Cardiac muscle cell (in vitro differentiated cells and primary cell): ENCODE measurements at regions not wholly inside any gene's neighbourhood (a gene's known extent, or its start where the extent isn't known, plus 50 kb on each side); places are given as distances from the start of the nearest gene placed in this dataset.
A peak's percentile ranks its signal among the peaks of the same experiment; 100 is the strongest.

ENCODE experiments used
- DNase-seq, 2 donors: peaks; one replicate each; pipeline versions ENCODE4 v3.0.0 to v3.0.0-alpha.2; 2010 to 2017; ENCODE audit warnings: low read depth in 1 of 2, low spot score in 1 of 2
- H3K27ac ChIP-seq: fragments of 200-600 bp; sonication (generic); 2 replicates; pipeline ENCODE4 v1.5.1; 2016
- H3K27me3 ChIP-seq: fragments of 200-600 bp; sonication (generic); 2 replicates; pipeline ENCODE4 v1.6.0; 2016; ENCODE audit warnings: control low read depth
- H3K36me3 ChIP-seq: fragments of 200-600 bp; sonication (generic); 2 replicates; pipeline ENCODE4 v1.5.1; 2016; ENCODE audit warnings: control low read depth
- H3K4me1 ChIP-seq: fragments of 200-600 bp; sonication (generic); 2 replicates; pipeline ENCODE4 v1.8.1; 2017; ENCODE audit warnings: low read depth, mild to moderate bottlenecking, mixed run types
- H3K4me3 ChIP-seq: fragments of 200-600 bp; sonication (generic); 2 replicates; pipeline ENCODE4 v1.5.1; 2016; ENCODE audit warnings: mild to moderate bottlenecking
- H3K9me3 ChIP-seq: fragments of 200-600 bp; sonication (generic); 2 replicates; pipeline ENCODE4 v1.5.1; 2017; ENCODE audit warnings: low read depth, mild to moderate bottlenecking, control low read depth
- TF ChIP-seq, protein P1 (sequence below): IDR thresholded peaks from 2 replicates; pipeline ENCODE4 v1.5.1; 2012; ENCODE audit warnings: low read depth, mild to moderate bottlenecking, low read length

DNA sequence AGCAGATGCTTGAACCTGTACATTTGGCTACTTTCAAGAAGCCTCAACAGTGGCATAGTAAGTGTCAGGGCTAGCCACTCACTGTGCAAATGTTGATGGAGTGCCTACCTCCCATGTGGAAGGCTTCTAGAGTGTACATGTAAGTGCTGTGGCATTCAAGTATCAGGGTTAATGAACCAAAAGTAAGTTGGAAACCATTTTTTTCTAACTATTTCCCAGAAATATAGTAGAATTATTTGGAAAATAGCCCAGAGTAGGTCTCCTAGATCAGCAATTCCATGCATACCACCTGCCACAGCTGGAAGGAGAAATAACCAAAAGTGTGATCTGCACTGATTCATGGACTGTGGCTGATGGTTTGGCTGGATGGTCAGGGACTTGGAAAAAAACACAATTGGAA, 53.3 kb downstream of the FOXD1 start:
- H3K27ac ChIP-seq = no peak overlapping the region
- H3K36me3 ChIP-seq = no peaks in the 10 kb centered on the region
- no peaks in the 10 kb centered on the region for H3K27me3 ChIP-seq
- H3K9me3 ChIP-seq = no peaks in the 10 kb centered on the region
- H3K4me1 ChIP-seq = no peaks in the 10 kb centered on the region
- DNase-seq = no peak
- no peak overlapping the region for H3K4me3 ChIP-seq
- TF ChIP-seq, protein P1, sequence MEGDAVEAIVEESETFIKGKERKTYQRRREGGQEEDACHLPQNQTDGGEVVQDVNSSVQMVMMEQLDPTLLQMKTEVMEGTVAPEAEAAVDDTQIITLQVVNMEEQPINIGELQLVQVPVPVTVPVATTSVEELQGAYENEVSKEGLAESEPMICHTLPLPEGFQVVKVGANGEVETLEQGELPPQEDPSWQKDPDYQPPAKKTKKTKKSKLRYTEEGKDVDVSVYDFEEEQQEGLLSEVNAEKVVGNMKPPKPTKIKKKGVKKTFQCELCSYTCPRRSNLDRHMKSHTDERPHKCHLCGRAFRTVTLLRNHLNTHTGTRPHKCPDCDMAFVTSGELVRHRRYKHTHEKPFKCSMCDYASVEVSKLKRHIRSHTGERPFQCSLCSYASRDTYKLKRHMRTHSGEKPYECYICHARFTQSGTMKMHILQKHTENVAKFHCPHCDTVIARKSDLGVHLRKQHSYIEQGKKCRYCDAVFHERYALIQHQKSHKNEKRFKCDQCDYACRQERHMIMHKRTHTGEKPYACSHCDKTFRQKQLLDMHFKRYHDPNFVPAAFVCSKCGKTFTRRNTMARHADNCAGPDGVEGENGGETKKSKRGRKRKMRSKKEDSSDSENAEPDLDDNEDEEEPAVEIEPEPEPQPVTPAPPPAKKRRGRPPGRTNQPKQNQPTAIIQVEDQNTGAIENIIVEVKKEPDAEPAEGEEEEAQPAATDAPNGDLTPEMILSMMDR = no peak

DNA sequence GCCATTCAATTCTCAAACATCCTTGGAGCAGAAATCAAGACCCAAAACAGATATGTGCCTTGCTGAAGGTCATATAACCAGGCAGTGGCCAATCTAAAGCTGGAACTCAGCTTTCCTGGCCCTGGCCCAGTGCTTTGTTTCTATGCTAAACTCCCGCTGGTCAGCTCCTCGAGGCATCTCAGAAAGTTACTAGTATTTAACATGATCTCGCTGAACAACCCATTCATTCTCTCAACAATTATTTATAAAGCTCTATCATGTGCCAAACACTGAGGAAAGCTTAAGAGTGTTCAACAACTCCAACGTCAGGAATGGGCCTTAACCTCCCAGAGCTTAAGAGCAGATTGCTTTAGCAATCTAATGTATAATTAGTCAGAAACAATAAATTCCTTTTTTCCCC, 54.0 kb downstream of the FOXD1 start:
- H3K4me3 ChIP-seq = no peak overlapping the region
- no peak for DNase-seq
- no peaks in the 10 kb centered on the region for H3K9me3 ChIP-seq
- no peaks in the 10 kb centered on the region for H3K36me3 ChIP-seq
- H3K27ac ChIP-seq = no peak overlapping the region
- TF ChIP-seq, protein P1 = no peak
- H3K27me3 ChIP-seq = no peaks in the 10 kb centered on the region
- H3K4me1 ChIP-seq = no peaks in the 10 kb centered on the region

DNA sequence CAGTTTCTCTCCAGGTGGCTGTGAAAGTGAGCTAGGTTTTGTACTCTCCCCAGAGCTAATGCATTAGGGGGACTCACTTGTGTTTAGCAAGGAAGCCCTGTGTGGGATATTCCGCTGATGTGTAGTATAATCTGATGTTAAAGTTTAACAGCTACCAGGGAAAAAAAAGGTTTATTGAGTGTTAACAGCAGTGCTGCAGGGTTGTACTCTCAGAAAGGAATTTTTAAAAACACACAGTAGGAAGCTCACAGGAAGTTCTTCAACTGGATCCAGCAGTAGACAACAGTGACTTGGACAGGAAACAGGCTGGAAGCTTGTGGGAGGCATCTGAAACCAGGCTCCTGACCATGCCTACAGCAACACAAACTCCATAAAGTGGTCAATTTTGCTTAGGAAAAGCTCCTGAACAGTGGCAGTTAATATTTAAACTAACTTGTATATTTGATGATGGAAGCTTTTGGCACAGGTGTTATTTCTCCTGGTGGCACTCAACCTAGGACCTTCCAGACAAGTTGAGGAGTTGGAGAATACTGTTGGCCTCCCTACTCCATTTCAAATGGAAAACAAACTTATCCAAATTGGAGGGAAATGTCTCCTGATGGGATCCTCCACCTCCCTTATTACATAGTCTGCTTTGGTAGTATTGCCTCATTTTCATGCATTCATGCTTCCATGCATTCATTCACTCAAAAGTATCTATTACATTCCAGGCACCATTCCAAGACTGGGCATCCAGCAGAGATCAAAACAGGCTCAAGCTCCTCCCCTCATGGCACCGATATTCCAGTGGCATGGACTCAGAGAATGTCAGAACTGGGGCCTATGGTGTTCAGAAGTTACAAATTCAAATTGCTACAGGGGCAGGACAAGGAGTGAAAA, 54.7 kb downstream of the FOXD1 start:
- Histone ChIP-seq H3K36me3 (no peaks in the 10 kb centered on the region), H3K4me1 (no peaks in the 10 kb centered on the region), H3K9me3 (no peaks in the 10 kb centered on the region), H3K27me3 (no peaks in the 10 kb centered on the region), H3K4me3 (no peak overlapping the region), H3K27ac (no peak overlapping the region)
- TF ChIP-seq, protein P1 = no peak
- no peak for DNase-seq

DNA sequence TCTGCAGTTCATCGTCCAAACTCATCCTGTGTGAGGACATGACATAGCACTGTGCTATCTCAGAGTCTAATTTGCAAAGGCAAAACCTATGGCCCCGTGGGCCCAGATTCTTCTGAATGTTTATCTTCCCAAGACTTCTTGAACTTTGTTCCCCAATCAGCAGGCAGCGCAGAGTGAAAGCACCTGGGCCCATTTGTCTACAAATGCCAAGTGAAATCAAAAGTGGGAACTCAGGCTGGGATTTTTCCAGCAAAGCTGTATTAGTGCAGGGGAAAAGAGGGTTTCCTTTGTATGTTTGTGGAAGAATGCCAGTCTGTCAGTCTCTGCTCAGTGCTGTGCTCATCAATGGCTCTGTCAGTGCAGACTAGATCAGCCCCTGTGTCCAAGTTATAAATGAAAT, 55.8 kb downstream of the FOXD1 start:
- H3K27ac ChIP-seq = no peak overlapping the region
- no peak overlapping the region for H3K4me3 ChIP-seq
- no peak for DNase-seq
- H3K4me1 ChIP-seq = no peaks in the 10 kb centered on the region
- H3K9me3 ChIP-seq = no peaks in the 10 kb centered on the region
- TF ChIP-seq, protein P1 = no peak
- H3K36me3 ChIP-seq = no peaks in the 10 kb centered on the region
- H3K27me3 ChIP-seq = no peaks in the 10 kb centered on the region

DNA sequence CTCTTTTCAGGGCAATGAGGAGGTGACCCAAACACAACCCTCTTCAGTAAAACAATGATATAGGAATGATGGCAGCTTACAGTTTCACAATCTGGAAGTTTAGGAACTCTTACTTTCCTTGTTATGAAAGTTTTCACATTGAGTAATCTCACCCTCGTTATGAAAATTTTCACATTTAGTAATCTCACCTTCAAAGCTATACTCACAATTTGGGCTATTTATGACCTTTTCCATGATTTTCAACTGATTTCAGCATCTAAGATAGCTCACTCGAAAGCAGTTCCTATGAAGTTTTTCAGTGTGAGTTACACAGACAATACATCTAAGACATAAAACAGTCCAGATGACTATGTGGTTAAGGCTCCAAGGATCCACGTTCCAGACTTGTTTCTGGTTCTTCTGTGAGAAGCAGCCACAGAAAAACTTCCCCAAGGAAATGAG, 57.1 kb downstream of the FOXD1 start:
- Histone ChIP-seq H3K9me3 (no peaks in the 10 kb centered on the region), H3K27ac (no peak overlapping the region), H3K4me3 (no peak overlapping the region), H3K36me3 (no peaks in the 10 kb centered on the region), H3K27me3 (no peaks in the 10 kb centered on the region), H3K4me1 (no peaks in the 10 kb centered on the region)
- TF ChIP-seq, protein P1 = no peak
- DNase-seq = peak in 1 of 2 donors; percentile 40
